Posterior vena cava (tissue), 2 donors: ENCODE measurements at regions not wholly inside any gene's neighbourhood (a gene's known extent, or its start where the extent isn't known, plus 50 kb on each side); places are given as distances from the start of the nearest gene placed in this dataset.
"Not testable (repeated sequence)": the region's sequence is repeated elsewhere in the genome, so short reads cannot be mapped to it uniquely, and the experiment has no call there.

Source experiments
- DNase-seq: peaks from one replicate; pipeline ENCODE4 v3.0.0-alpha.2; 2020; ENCODE audit warnings: low spot score
- intact Hi-C, 2 donors: fragments of 100-400 bp; cut with DNase I; formaldehyde crosslinking; loops; one replicate each; pipeline versions ENCODE4 v1.14.1 to v1.14.2; 2022 to 2023
- donor health status: DM: yes; HTN: yes; CAD: no.
- donor health status: DM: yes; HTN: yes; CAD: no.

- intact Hi-C loops: no loop called here
- DNase-seq: no peak
Observed at GRCh38 chr4:184902550-184902949, 76.8 kb upstream of the ACSL1 start.

- intact Hi-C loops: no loop called here
- no peak for DNase-seq
Observed at GRCh38 chr4:184906480-184907097, 80.8 kb upstream of the ACSL1 start.

GRCh38 chr4:184907216-184907615, 81.4 kb upstream of the ACSL1 start:
- intact Hi-C loops: no loop called here
- DNase-seq: no peak

- no peak for DNase-seq
- intact Hi-C loops: no loop called here
Observed at GRCh38 chr4:184907810-184908209, 82.0 kb upstream of the ACSL1 start.

- DNase-seq: no peak
- intact Hi-C loops: no loop called here
Observed at GRCh38 chr4:184911310-184911709, 85.5 kb upstream of the ACSL1 start.

- intact Hi-C loops: no loop called here
- no peak for DNase-seq
Observed at GRCh38 chr4:184913356-184914143, 87.8 kb upstream of the ACSL1 start.

GRCh38 chr4:184918799-184919198, 93.0 kb upstream of the ACSL1 start:
- DNase-seq, intact Hi-C loops: not testable (repeated sequence)

GRCh38 chr4:184921456-184921855, 95.7 kb upstream of the ACSL1 start:
- intact Hi-C loops: no loop called here
- DNase-seq: no peak

GRCh38 chr4:184922301-184922700, 96.0 kb upstream of the HELT start:
- intact Hi-C loops: no loop called here
- no peak for DNase-seq

- DNase-seq: no peak
Observed at GRCh38 chr4:184924516-184924915, 93.8 kb upstream of the HELT start.

GRCh38 chr4:184929476-184929875, 88.8 kb upstream of the HELT start:
- intact Hi-C loops: no loop called here
- no peak for DNase-seq

More at GRCh38 chr4:184924516-184924915, 93.8 kb upstream of the HELT start:
- intact Hi-C loops: no loop called here

- intact Hi-C loops: no loop called here
- no peak for DNase-seq
Observed at GRCh38 chr4:184930026-184930425, 88.3 kb upstream of the HELT start.

GRCh38 chr4:184932343-184932742, 85.9 kb upstream of the HELT start:
- intact Hi-C loops: no loop called here
- DNase-seq: no peak

GRCh38 chr4:184933311-184933710, 85.0 kb upstream of the HELT start:
- intact Hi-C loops: no loop called here
- DNase-seq: no peak

GRCh38 chr4:184934184-184934583, 84.1 kb upstream of the HELT start:
- no peak for DNase-seq
- intact Hi-C loops: no loop called here

- intact Hi-C loops: no loop called here
- no peak for DNase-seq
Observed at GRCh38 chr4:184934961-184935360, 83.3 kb upstream of the HELT start.

- DNase-seq: no peak
- intact Hi-C loops: no loop called here
Observed at GRCh38 chr4:184936071-184936470, 82.2 kb upstream of the HELT start.

- DNase-seq: no peak
Observed at GRCh38 chr4:184937030-184937710, 81.1 kb upstream of the HELT start.

GRCh38 chr4:184937745-184938144, 80.5 kb upstream of the HELT start:
- DNase-seq: no peak
- intact Hi-C loops: no loop called here

More at GRCh38 chr4:184937030-184937710, 81.1 kb upstream of the HELT start:
- intact Hi-C loops: no loop called here

GRCh38 chr4:184938871-184939270, 79.4 kb upstream of the HELT start:
- DNase-seq: no peak

GRCh38 chr4:184939978-184940377, 78.3 kb upstream of the HELT start:
- no peak for DNase-seq
- intact Hi-C loops: no loop called here

More at GRCh38 chr4:184938871-184939270, 79.4 kb upstream of the HELT start:
- intact Hi-C loops: no loop called here
